ENCODE measurements at regions not wholly inside any gene's neighbourhood (a gene's known extent, or its start where the extent isn't known, plus 50 kb on each side); places are given as distances from the start of the nearest gene placed in this dataset.

- no peaks in the 10 kb centered on the region for H3K9me3 ChIP-seq (ENCODE audit: control insufficient read depth, insufficient read depth, low read depth, low read length)
- H3K4me3 ChIP-seq (ENCODE audit: low read depth, low read length), result no peak overlapping the region
- H3K36me3 ChIP-seq (ENCODE audit: control insufficient read depth in 2 of 2, insufficient read depth in 1 of 2, low read length in 2 of 2), result no peaks in the 10 kb centered on the region
- ChIA-PET POLR2A (no interaction called here), CTCF (no interaction called here)
- no peak overlapping the region for H3K27ac ChIP-seq (ENCODE audit: extremely low read depth, low read depth, low read length)
- H3K4me1 ChIP-seq (ENCODE audit: control insufficient read depth, insufficient read depth, low read length), result no peaks in the 10 kb centered on the region
- TF ChIP-seq ZNF18 (tag by site-specific recombination; IDR thresholded peaks at IDR 0.05) (no peak), SP3 (tag by site-specific recombination; IDR thresholded peaks at IDR 0.05) (no peak), ZNF623 (tag by site-specific recombination; IDR thresholded peaks at IDR 0.05) (no peak), ZFHX2 (tag by site-specific recombination; conservative IDR thresholded peaks at IDR 0.05) (no peak), ZBTB10 (tag by site-specific recombination; IDR thresholded peaks at IDR 0.05) (no peak)
Observed at GRCh38 chr18:11468617-11469016, 140.8 kb upstream of the SLC35G4 start.

- Histone ChIP-seq H3K4me3 (ENCODE audit: low read depth, low read length) (no peak overlapping the region), H3K4me1 (ENCODE audit: control insufficient read depth, insufficient read depth, low read length) (no peaks in the 10 kb centered on the region), H3K9me3 (ENCODE audit: control insufficient read depth, insufficient read depth, low read depth, low read length) (no peaks in the 10 kb centered on the region), H3K36me3 (ENCODE audit: control insufficient read depth in 2 of 2, insufficient read depth in 1 of 2, low read length in 2 of 2) (no peaks in the 10 kb centered on the region), H3K27ac (ENCODE audit: extremely low read depth, low read depth, low read length) (no peak overlapping the region)
- ChIA-PET POLR2A (no interaction called here), CTCF (no interaction called here)
- TF ChIP-seq, protein P1, sequence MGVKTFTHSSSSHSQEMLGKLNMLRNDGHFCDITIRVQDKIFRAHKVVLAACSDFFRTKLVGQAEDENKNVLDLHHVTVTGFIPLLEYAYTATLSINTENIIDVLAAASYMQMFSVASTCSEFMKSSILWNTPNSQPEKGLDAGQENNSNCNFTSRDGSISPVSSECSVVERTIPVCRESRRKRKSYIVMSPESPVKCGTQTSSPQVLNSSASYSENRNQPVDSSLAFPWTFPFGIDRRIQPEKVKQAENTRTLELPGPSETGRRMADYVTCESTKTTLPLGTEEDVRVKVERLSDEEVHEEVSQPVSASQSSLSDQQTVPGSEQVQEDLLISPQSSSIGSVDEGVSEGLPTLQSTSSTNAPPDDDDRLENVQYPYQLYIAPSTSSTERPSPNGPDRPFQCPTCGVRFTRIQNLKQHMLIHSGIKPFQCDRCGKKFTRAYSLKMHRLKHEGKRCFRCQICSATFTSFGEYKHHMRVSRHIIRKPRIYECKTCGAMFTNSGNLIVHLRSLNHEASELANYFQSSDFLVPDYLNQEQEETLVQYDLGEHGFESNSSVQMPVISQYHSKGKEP (tag by site-specific recombination; IDR thresholded peaks at IDR 0.05), result no peak
- TF ChIP-seq ZNF404 (tag by site-specific recombination; IDR thresholded peaks at IDR 0.05), result no peak
- no peak for TF ChIP-seq ZBTB17 (tag by site-specific recombination; IDR thresholded peaks at IDR 0.05)
- TF ChIP-seq ZNF654 (tag by site-specific recombination; IDR thresholded peaks at IDR 0.05; ENCODE audit: low read depth), result no peak
- TF ChIP-seq, protein P2, sequence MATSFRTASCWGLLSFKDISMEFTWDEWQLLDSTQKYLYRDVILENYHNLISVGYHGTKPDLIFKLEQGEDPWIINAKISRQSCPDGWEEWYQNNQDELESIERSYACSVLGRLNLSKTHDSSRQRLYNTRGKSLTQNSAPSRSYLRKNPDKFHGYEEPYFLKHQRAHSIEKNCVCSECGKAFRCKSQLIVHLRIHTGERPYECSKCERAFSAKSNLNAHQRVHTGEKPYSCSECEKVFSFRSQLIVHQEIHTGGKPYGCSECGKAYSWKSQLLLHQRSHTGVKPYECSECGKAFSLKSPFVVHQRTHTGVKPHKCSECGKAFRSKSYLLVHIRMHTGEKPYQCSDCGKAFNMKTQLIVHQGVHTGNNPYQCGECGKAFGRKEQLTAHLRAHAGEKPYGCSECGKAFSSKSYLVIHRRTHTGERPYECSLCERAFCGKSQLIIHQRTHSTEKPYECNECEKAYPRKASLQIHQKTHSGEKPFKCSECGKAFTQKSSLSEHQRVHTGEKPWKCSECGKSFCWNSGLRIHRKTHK (tag by site-specific recombination; IDR thresholded peaks at IDR 0.05), result no peak
- no peak for TF ChIP-seq ZNF707 (tag by site-specific recombination; IDR thresholded peaks at IDR 0.05)
- TF ChIP-seq ZNF221 (tag by site-specific recombination; IDR thresholded peaks at IDR 0.05; ENCODE audit: borderline replicate concordance), result no peak
- TF ChIP-seq ZBTB8A (tag by site-specific recombination; IDR thresholded peaks at IDR 0.05), result no peak
- TF ChIP-seq ZFP41 (tag by site-specific recombination; IDR thresholded peaks at IDR 0.05; ENCODE audit: borderline replicate concordance), result no peak
- TF ChIP-seq ZNF350 (tag by site-specific recombination; IDR thresholded peaks at IDR 0.05), result no peak
- TF ChIP-seq ZNF23 (tag by site-specific recombination; IDR thresholded peaks at IDR 0.05; ENCODE audit: borderline replicate concordance), result no peak
- no peak for TF ChIP-seq ZNF19 (tag by site-specific recombination; IDR thresholded peaks at IDR 0.05; ENCODE audit: low read depth)
- TF ChIP-seq ZNF146 (tag by site-specific recombination; IDR thresholded peaks at IDR 0.05), result no peak
- no peak for TF ChIP-seq ZNF354C (tag by site-specific recombination; IDR thresholded peaks at IDR 0.05; ENCODE audit: borderline replicate concordance, low read depth)
- TF ChIP-seq ZNF639 (tag by site-specific recombination; IDR thresholded peaks at IDR 0.05), result no peak
- no peak for TF ChIP-seq CTCF (tag by site-specific recombination; IDR thresholded peaks at IDR 0.05)
- TF ChIP-seq, protein P3, sequence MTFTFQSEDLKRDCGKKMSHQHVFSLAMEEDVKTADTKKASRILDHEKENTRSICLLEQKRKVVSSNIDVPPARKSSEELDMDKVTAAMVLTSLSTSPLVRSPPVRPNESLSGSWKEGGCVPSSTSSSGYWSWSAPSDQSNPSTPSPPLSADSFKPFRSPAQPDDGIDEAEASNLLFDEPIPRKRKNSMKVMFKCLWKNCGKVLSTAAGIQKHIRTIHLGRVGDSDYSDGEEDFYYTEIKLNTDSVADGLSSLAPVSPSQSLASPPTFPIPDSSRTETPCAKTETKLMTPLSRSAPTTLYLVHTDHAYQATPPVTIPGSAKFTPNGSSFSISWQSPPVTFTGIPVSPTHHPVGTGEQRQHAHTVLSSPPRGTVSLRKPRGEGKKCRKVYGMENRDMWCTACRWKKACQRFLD (tag by site-specific recombination; IDR thresholded peaks at IDR 0.05), result no peak
- TF ChIP-seq, protein P4, sequence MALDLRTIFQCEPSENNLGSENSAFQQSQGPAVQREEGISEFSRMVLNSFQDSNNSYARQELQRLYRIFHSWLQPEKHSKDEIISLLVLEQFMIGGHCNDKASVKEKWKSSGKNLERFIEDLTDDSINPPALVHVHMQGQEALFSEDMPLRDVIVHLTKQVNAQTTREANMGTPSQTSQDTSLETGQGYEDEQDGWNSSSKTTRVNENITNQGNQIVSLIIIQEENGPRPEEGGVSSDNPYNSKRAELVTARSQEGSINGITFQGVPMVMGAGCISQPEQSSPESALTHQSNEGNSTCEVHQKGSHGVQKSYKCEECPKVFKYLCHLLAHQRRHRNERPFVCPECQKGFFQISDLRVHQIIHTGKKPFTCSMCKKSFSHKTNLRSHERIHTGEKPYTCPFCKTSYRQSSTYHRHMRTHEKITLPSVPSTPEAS (tag by site-specific recombination; IDR thresholded peaks at IDR 0.05), result no peak
Observed at GRCh38 chr18:11468120-11468519, 141.3 kb upstream of the SLC35G4 start.
